Breast epithelium (tissue), 4 donors: ENCODE measurements at regions not wholly inside any gene's neighbourhood (a gene's known extent, or its start where the extent isn't known, plus 50 kb on each side); places are given as distances from the start of the nearest gene placed in this dataset.

ENCODE experiments used
- DNase-seq, 2 donors: peaks; one replicate each; pipeline ENCODE4 v3.0.0-alpha.2; 2019; ENCODE audit warnings: low spot score in 2 of 2
- H3K27ac ChIP-seq, 2 donors: fragments of 200-600 bp; sonication (generic) in 1 of 2; one replicate each; pipeline ENCODE4 v1.5.1; 2016 to 2019; ENCODE audit warnings: mild to moderate bottlenecking in 1 of 2
- H3K27me3 ChIP-seq, 2 donors: fragments of 200-600 bp; sonication (generic) in 1 of 2; one replicate each; pipeline versions ENCODE4 v1.5.1 to v1.6.0; 2017 to 2019; ENCODE audit warnings: control low read depth in 1 of 2, mild to moderate bottlenecking in 1 of 2
- H3K36me3 ChIP-seq: fragments of 200-600 bp; one replicate; pipeline ENCODE4 v1.5.1; 2019
- H3K4me1 ChIP-seq, 2 donors: fragments of 200-600 bp; sonication (generic); one replicate each; pipeline ENCODE4 v1.5.1; 2016 to 2019; ENCODE audit warnings: control low read depth in 1 of 2
- H3K4me3 ChIP-seq, 3 donors: fragments of 200-600 bp; sonication (generic); 1 replicate in 2 of 3; 2 replicates in 1 of 3; pipeline ENCODE4 v1.5.1; 2016 to 2019; ENCODE audit warnings: mild to moderate bottlenecking in 3 of 3, moderate library complexity in 2 of 3
- H3K9me3 ChIP-seq, 2 donors: fragments of 200-600 bp; sonication (generic) in 1 of 2; one replicate each; pipeline ENCODE4 v1.5.1; 2016 to 2019; ENCODE audit warnings: control low read depth in 1 of 2
- CTCF ChIP-seq, 3 donors: fragments of 450-650 bp; IDR thresholded peaks; one replicate each; pipeline ENCODE4 v1.5.1; 2016 to 2017; ENCODE audit warnings: antibody characterized with exemption in 3 of 3, mild to moderate bottlenecking in 3 of 3, moderate library complexity in 3 of 3
- POLR2A ChIP-seq: fragments of 450-650 bp; IDR thresholded peaks from one replicate; pipeline ENCODE4 v1.6.1; 2016; ENCODE audit warnings: antibody characterized with exemption, mild to moderate bottlenecking, moderate library complexity
- POLR2AphosphoS5 ChIP-seq, 3 donors: sonication (generic); formaldehyde crosslinking; IDR thresholded peaks; one replicate each; pipeline ENCODE4 v1.6.1; 2017; ENCODE audit warnings: antibody characterized with exemption in 3 of 3
- intact Hi-C: fragments of 100-400 bp; cut with DNase I; formaldehyde crosslinking; loops from one replicate; pipeline ENCODE4 v1.15.1; 2023; ENCODE audit warnings: low total_unique reads

GRCh38 chr15:62440362-62441105, 275.4 kb upstream of the C2CD4B start:
- H3K27ac ChIP-seq, result peak overlapping the region; percentile 62 to 66
- TF ChIP-seq CTCF (IDR thresholded peaks at IDR 0.05) (no peak), POLR2AphosphoS5 (IDR thresholded peaks at IDR 0.05) (no peak), POLR2A (no peak)
- H3K27me3 ChIP-seq, result no peaks in the 10 kb centered on the region
- H3K4me3 ChIP-seq, result no peak overlapping the region
- intact Hi-C loops, result no loop called here
- H3K4me1 ChIP-seq, result no peaks in the 10 kb centered on the region
- no peak for DNase-seq
- no peaks in the 10 kb centered on the region for H3K9me3 ChIP-seq
- no peaks in the 10 kb centered on the region for H3K36me3 ChIP-seq

- no peaks in the 10 kb centered on the region for H3K9me3 ChIP-seq
- no peaks in the 10 kb centered on the region for H3K27me3 ChIP-seq
- H3K36me3 ChIP-seq, result no peaks in the 10 kb centered on the region
- TF ChIP-seq POLR2A (no peak), CTCF (IDR thresholded peaks at IDR 0.05) (no peak), POLR2AphosphoS5 (IDR thresholded peaks at IDR 0.05) (no peak)
- intact Hi-C loops, result loop anchor here (5.0 kb wide), 1 partner anchor 588 kb away; no protein-coding TSS in a partner anchor
- DNase-seq, result no peak
- H3K4me1 ChIP-seq, result no peaks in the 10 kb centered on the region
- H3K4me3 ChIP-seq, result no peak overlapping the region
- peak overlapping the region; percentile 30 to 76 for H3K27ac ChIP-seq
Measured at GRCh38 chr15:62444104-62445022, 279.3 kb upstream of the C2CD4B start.

GRCh38 chr15:62445244-62445643, 280.2 kb upstream of the C2CD4B start:
- H3K4me1 ChIP-seq, result no peaks in the 10 kb centered on the region
- no peak for DNase-seq
- H3K4me3 ChIP-seq, result no peak overlapping the region
- TF ChIP-seq POLR2AphosphoS5 (IDR thresholded peaks at IDR 0.05) (no peak), CTCF (IDR thresholded peaks at IDR 0.05) (no peak), POLR2A (no peak)
- H3K9me3 ChIP-seq, result no peaks in the 10 kb centered on the region
- H3K27me3 ChIP-seq, result no peaks in the 10 kb centered on the region
- H3K36me3 ChIP-seq, result no peaks in the 10 kb centered on the region
- intact Hi-C loops, result loop anchor here (5.0 kb wide), 1 partner anchor 587 kb away; no protein-coding TSS in a partner anchor
- H3K27ac ChIP-seq, result peak overlapping the region; percentile 30 to 76

- Histone ChIP-seq H3K27ac (no peak overlapping the region), H3K4me3 (no peak overlapping the region), H3K9me3 (no peaks in the 10 kb centered on the region), H3K36me3 (no peaks in the 10 kb centered on the region), H3K4me1 (no peaks in the 10 kb centered on the region), H3K27me3 (no peaks in the 10 kb centered on the region)
- no peak for TF ChIP-seq CTCF (IDR thresholded peaks at IDR 0.05)
- TF ChIP-seq POLR2AphosphoS5 (IDR thresholded peaks at IDR 0.05), result no peak
- TF ChIP-seq POLR2A, result no peak
- DNase-seq, result no peak
- intact Hi-C loops, result loop anchor here (5.0 kb wide), 1 partner anchor 585 kb away; no protein-coding TSS in a partner anchor
Measured at GRCh38 chr15:62446984-62447383, 281.9 kb upstream of the C2CD4B start.

GRCh38 chr15:62447742-62448141, 282.7 kb upstream of the C2CD4B start:
- no peaks in the 10 kb centered on the region for H3K4me1 ChIP-seq
- no peak overlapping the region for H3K27ac ChIP-seq
- no peak for DNase-seq
- H3K4me3 ChIP-seq, result no peak overlapping the region
- TF ChIP-seq POLR2AphosphoS5 (IDR thresholded peaks at IDR 0.05) (no peak), POLR2A (no peak), CTCF (IDR thresholded peaks at IDR 0.05) (no peak)
- H3K36me3 ChIP-seq, result no peaks in the 10 kb centered on the region
- H3K9me3 ChIP-seq, result no peaks in the 10 kb centered on the region
- intact Hi-C loops, result loop anchor here (5.0 kb wide), 1 partner anchor 585 kb away; no protein-coding TSS in a partner anchor
- no peaks in the 10 kb centered on the region for H3K27me3 ChIP-seq
